ENCODE measurements at regions not wholly inside any gene's neighbourhood (a gene's known extent, or its start where the extent isn't known, plus 50 kb on each side); places are given as distances from the start of the nearest gene placed in this dataset.
A peak's percentile ranks its signal among the peaks of the same experiment; 100 is the strongest.

GRCh38 chr18:56068701-56069100, 480.7 kb upstream of the TCF4 start:
- ATAC-seq (ENCODE audit: low read depth) (no peak), DNase-seq (ENCODE audit: low spot score in 2 of 2) (no peak)
- Mint-ChIP-seq H3K4me3 (no peak overlapping the region), H3K27me3 (no peaks in the 10 kb centered on the region), H3K4me1 (peaks cover 3% of the 10 kb centered on the region), H3K27ac (no peak overlapping the region), H3K9me3 (peaks cover 2% of the 10 kb centered on the region), H3K36me3 (peaks cover 2% of the 10 kb centered on the region)

- DNase-seq (ENCODE audit: low spot score in 2 of 2) = no peak
- Mint-ChIP-seq H3K27ac (no peak overlapping the region), H3K4me3 (no peak overlapping the region), H3K36me3 (peaks cover 2% of the 10 kb centered on the region), H3K27me3 (no peaks in the 10 kb centered on the region), H3K4me1 (peaks cover 3% of the 10 kb centered on the region), H3K9me3 (peaks cover 2% of the 10 kb centered on the region)
- no peak for ATAC-seq (ENCODE audit: low read depth)
Observed at GRCh38 chr18:56067969-56068671, 480.1 kb upstream of the TCF4 start.

GRCh38 chr18:56067214-56067894, 479.4 kb upstream of the TCF4 start:
- Mint-ChIP-seq H3K9me3 (peaks cover 2% of the 10 kb centered on the region), H3K4me1 (peaks cover 2% of the 10 kb centered on the region), H3K4me3 (no peak overlapping the region), H3K27me3 (no peaks in the 10 kb centered on the region), H3K27ac (no peak overlapping the region), H3K36me3 (peaks cover 2% of the 10 kb centered on the region)
- ATAC-seq (ENCODE audit: low read depth) = no peak
- DNase-seq (ENCODE audit: low spot score in 2 of 2) = no peak

- no peak for ATAC-seq (ENCODE audit: low read depth)
- Mint-ChIP-seq H3K4me1 (no peaks in the 10 kb centered on the region), H3K4me3 (no peak overlapping the region), H3K27me3 (no peaks in the 10 kb centered on the region), H3K27ac (no peak overlapping the region), H3K9me3 (no peaks in the 10 kb centered on the region), H3K36me3 (no peaks in the 10 kb centered on the region)
- DNase-seq (ENCODE audit: low spot score in 2 of 2) = no peak
Observed at GRCh38 chr18:56066524-56067213, 478.7 kb upstream of the TCF4 start.

GRCh38 chr18:56065086-56065485, 477.1 kb upstream of the TCF4 start:
- no peak for DNase-seq (ENCODE audit: low spot score in 2 of 2)
- no peaks in the 10 kb centered on the region for H3K27me3 Mint-ChIP-seq
- H3K36me3 Mint-ChIP-seq = no peaks in the 10 kb centered on the region

GRCh38 chr18:56062931-56063330, 474.9 kb upstream of the TCF4 start:
- H3K27me3 Mint-ChIP-seq = no peaks in the 10 kb centered on the region
- no peaks in the 10 kb centered on the region for H3K36me3 Mint-ChIP-seq

More at GRCh38 chr18:56065086-56065485, 477.1 kb upstream of the TCF4 start:
- Mint-ChIP-seq H3K4me3 (no peak overlapping the region), H3K9me3 (no peaks in the 10 kb centered on the region), H3K4me1 (no peaks in the 10 kb centered on the region), H3K27ac (no peak overlapping the region)
- no peak for ATAC-seq (ENCODE audit: low read depth)

GRCh38 chr18:56060967-56061541, 473.1 kb upstream of the TCF4 start:
- Mint-ChIP-seq H3K27ac (no peak overlapping the region), H3K36me3 (no peaks in the 10 kb centered on the region), H3K9me3 (peaks cover 2% of the 10 kb centered on the region), H3K4me1 (no peaks in the 10 kb centered on the region), H3K4me3 (no peak overlapping the region), H3K27me3 (no peaks in the 10 kb centered on the region)
- DNase-seq (ENCODE audit: low spot score in 2 of 2) = no peak
- ATAC-seq (ENCODE audit: low read depth) = no peak

More at GRCh38 chr18:56062931-56063330, 474.9 kb upstream of the TCF4 start:
- no peak overlapping the region for H3K4me3 Mint-ChIP-seq
- H3K9me3 Mint-ChIP-seq = peaks cover 2% of the 10 kb centered on the region
- no peak for DNase-seq (ENCODE audit: low spot score in 2 of 2)
- no peak overlapping the region for H3K27ac Mint-ChIP-seq
- H3K4me1 Mint-ChIP-seq = no peaks in the 10 kb centered on the region
- no peak for ATAC-seq (ENCODE audit: low read depth)

GRCh38 chr18:56052202-56052601, 464.2 kb upstream of the TCF4 start:
- Mint-ChIP-seq H3K27ac (no peak overlapping the region), H3K27me3 (no peaks in the 10 kb centered on the region), H3K9me3 (peaks cover 12% of the 10 kb centered on the region), H3K4me3 (no peak overlapping the region), H3K4me1 (peaks cover 2% of the 10 kb centered on the region), H3K36me3 (peaks cover 8% of the 10 kb centered on the region)
- ATAC-seq (ENCODE audit: low read depth) (no peak), DNase-seq (ENCODE audit: low spot score in 2 of 2) (no peak)

GRCh38 chr18:56044239-56044638, 456.2 kb upstream of the TCF4 start:
- no peak for ATAC-seq (ENCODE audit: low read depth)
- peaks cover 17% of the 10 kb centered on the region for H3K9me3 Mint-ChIP-seq
- no peaks in the 10 kb centered on the region for H3K4me1 Mint-ChIP-seq
- no peaks in the 10 kb centered on the region for H3K27me3 Mint-ChIP-seq
- H3K36me3 Mint-ChIP-seq = peaks cover 9% of the 10 kb centered on the region
- no peak overlapping the region for H3K27ac Mint-ChIP-seq
- no peak overlapping the region for H3K4me3 Mint-ChIP-seq
- DNase-seq (ENCODE audit: low spot score in 2 of 2) = no peak

- Mint-ChIP-seq H3K4me1 (no peaks in the 10 kb centered on the region), H3K27ac (no peak overlapping the region), H3K27me3 (no peaks in the 10 kb centered on the region), H3K9me3 (peaks cover 12% of the 10 kb centered on the region), H3K4me3 (no peak overlapping the region), H3K36me3 (peaks cover 7% of the 10 kb centered on the region)
- ATAC-seq (ENCODE audit: low read depth) = no peak
- DNase-seq (ENCODE audit: low spot score in 2 of 2) = no peak
Observed at GRCh38 chr18:56043641-56044061, 455.7 kb upstream of the TCF4 start.

GRCh38 chr18:56042915-56043536, 455.0 kb upstream of the TCF4 start:
- Mint-ChIP-seq H3K27me3 (no peaks in the 10 kb centered on the region), H3K4me3 (no peak overlapping the region), H3K27ac (no peak overlapping the region), H3K4me1 (no peaks in the 10 kb centered on the region), H3K36me3 (peaks cover 4% of the 10 kb centered on the region), H3K9me3 (peaks cover 9% of the 10 kb centered on the region)
- DNase-seq (ENCODE audit: low spot score in 2 of 2) = no peak
- no peak for ATAC-seq (ENCODE audit: low read depth)

- no peak overlapping the region for H3K27ac Mint-ChIP-seq
- peaks cover 4% of the 10 kb centered on the region for H3K36me3 Mint-ChIP-seq
- no peaks in the 10 kb centered on the region for H3K27me3 Mint-ChIP-seq
- peaks cover 6% of the 10 kb centered on the region for H3K9me3 Mint-ChIP-seq
- peak; percentile 65 for ATAC-seq (ENCODE audit: low read depth)
- H3K4me1 Mint-ChIP-seq = peaks cover 3% of the 10 kb centered on the region
- no peak for DNase-seq (ENCODE audit: low spot score in 2 of 2)
- no peak overlapping the region for H3K4me3 Mint-ChIP-seq
Observed at GRCh38 chr18:56038171-56039030, 450.4 kb upstream of the TCF4 start.

GRCh38 chr18:56036741-56037140, 448.7 kb upstream of the TCF4 start:
- H3K9me3 Mint-ChIP-seq = peaks cover 8% of the 10 kb centered on the region
- DNase-seq (ENCODE audit: low spot score in 2 of 2) (no peak), ATAC-seq (ENCODE audit: low read depth) (no peak)
- no peak overlapping the region for H3K4me3 Mint-ChIP-seq
- H3K27ac Mint-ChIP-seq = no peak overlapping the region
- peaks cover 4% of the 10 kb centered on the region for H3K36me3 Mint-ChIP-seq
- H3K27me3 Mint-ChIP-seq = no peaks in the 10 kb centered on the region
- H3K4me1 Mint-ChIP-seq = peaks cover 3% of the 10 kb centered on the region

All from memory B cell (primary cell).